Parathyroid adenoma (tissue), 2 donors: ENCODE measurements at regions not wholly inside any gene's neighbourhood (a gene's known extent, or its start where the extent isn't known, plus 50 kb on each side); places are given as distances from the start of the nearest gene placed in this dataset.

Experiments
- H2AFZ ChIP-seq: fragments of 300-600 bp; sonication (generic); one replicate; pipeline ENCODE4 v1.7.0; 2017; ENCODE audit warnings: antibody characterized with exemption, mild to moderate bottlenecking
- H3K27ac ChIP-seq: fragments of 300-600 bp; sonication (generic); one replicate; pipeline ENCODE4 v1.7.0; 2017
- H3K27me3 ChIP-seq: fragments of 300-600 bp; sonication (generic); one replicate; pipeline ENCODE4 v1.7.0; 2017; ENCODE audit warnings: low read length; ENCODE audit not compliant: control insufficient read depth, insufficient read depth
- H3K36me3 ChIP-seq: fragments of 300-600 bp; sonication (generic); one replicate; pipeline ENCODE4 v1.7.0; 2017; ENCODE audit warnings: low read length; ENCODE audit not compliant: control insufficient read depth, insufficient read depth
- H3K4me1 ChIP-seq: fragments of 300-600 bp; sonication (generic); one replicate; pipeline ENCODE4 v1.7.0; 2017; ENCODE audit warnings: control low read depth
- H3K4me2 ChIP-seq: fragments of 300-600 bp; sonication (generic); one replicate; pipeline ENCODE4 v1.7.0; 2017; ENCODE audit warnings: low read length
- H3K4me3 ChIP-seq: fragments of 300-600 bp; sonication (generic); one replicate; pipeline ENCODE4 v1.7.0; 2017; ENCODE audit warnings: low read depth, low read length
- H3K79me2 ChIP-seq: fragments of 300-600 bp; sonication (generic); one replicate; pipeline ENCODE4 v1.7.0; 2017; ENCODE audit warnings: control low read depth
- H3K9ac ChIP-seq: fragments of 300-600 bp; sonication (generic); one replicate; pipeline ENCODE4 v1.7.0; 2017; ENCODE audit warnings: mild to moderate bottlenecking
- H3K9me3 ChIP-seq: fragments of 300-600 bp; sonication (generic); one replicate; pipeline ENCODE4 v1.7.0; 2017; ENCODE audit warnings: low read length; ENCODE audit not compliant: control insufficient read depth
- CTCF ChIP-seq: fragments of 300-600 bp; sonication (generic); IDR thresholded peaks from one replicate; pipeline ENCODE4 v1.7.0; 2017; ENCODE audit warnings: antibody characterized with exemption, mild to moderate bottlenecking
- donor health status: primary hyperparathyroidism.

GRCh38 chr7:13448243-13448642, 541.2 kb downstream of the ETV1 start:
- no peaks in the 10 kb centered on the region for H3K27me3 ChIP-seq
- H2AFZ ChIP-seq: no peak overlapping the region
- no peak for TF ChIP-seq CTCF
- no peak overlapping the region for H3K4me3 ChIP-seq
- no peak overlapping the region for H3K4me2 ChIP-seq
- H3K27ac ChIP-seq: no peak overlapping the region
- H3K9ac ChIP-seq: no peak overlapping the region
- H3K4me1 ChIP-seq: no peaks in the 10 kb centered on the region
- no peaks in the 10 kb centered on the region for H3K36me3 ChIP-seq
- H3K79me2 ChIP-seq: no peaks in the 10 kb centered on the region
- no peaks in the 10 kb centered on the region for H3K9me3 ChIP-seq

- Histone ChIP-seq H3K27ac (no peak overlapping the region), H3K9me3 (no peaks in the 10 kb centered on the region), H3K36me3 (no peaks in the 10 kb centered on the region), H3K27me3 (no peaks in the 10 kb centered on the region), H3K4me2 (no peak overlapping the region), H3K79me2 (no peaks in the 10 kb centered on the region), H3K9ac (no peak overlapping the region), H3K4me3 (no peak overlapping the region), H2AFZ (no peak overlapping the region), H3K4me1 (no peaks in the 10 kb centered on the region)
- TF ChIP-seq CTCF: no peak
Observed at GRCh38 chr7:13449460-13449859, 540.0 kb downstream of the ETV1 start.

GRCh38 chr7:13454916-13455592, 534.4 kb downstream of the ETV1 start:
- Histone ChIP-seq H2AFZ (no peak overlapping the region), H3K4me2 (no peak overlapping the region), H3K36me3 (no peaks in the 10 kb centered on the region), H3K4me3 (no peak overlapping the region), H3K9me3 (no peaks in the 10 kb centered on the region), H3K27me3 (no peaks in the 10 kb centered on the region), H3K79me2 (no peaks in the 10 kb centered on the region), H3K4me1 (no peaks in the 10 kb centered on the region), H3K27ac (no peak overlapping the region), H3K9ac (no peak overlapping the region)
- no peak for TF ChIP-seq CTCF

- Histone ChIP-seq H3K4me2 (no peak overlapping the region), H3K9me3 (no peaks in the 10 kb centered on the region), H3K9ac (no peak overlapping the region), H3K27ac (no peak overlapping the region), H2AFZ (no peak overlapping the region), H3K4me1 (no peaks in the 10 kb centered on the region), H3K36me3 (no peaks in the 10 kb centered on the region), H3K79me2 (no peaks in the 10 kb centered on the region), H3K4me3 (no peak overlapping the region), H3K27me3 (no peaks in the 10 kb centered on the region)
- TF ChIP-seq CTCF: no peak
Observed at GRCh38 chr7:13457790-13458189, 531.7 kb downstream of the ETV1 start.

GRCh38 chr7:13466874-13467547, 522.5 kb downstream of the ETV1 start:
- no peak overlapping the region for H2AFZ ChIP-seq
- H3K4me3 ChIP-seq: no peak overlapping the region
- H3K4me1 ChIP-seq: no peaks in the 10 kb centered on the region
- no peaks in the 10 kb centered on the region for H3K27me3 ChIP-seq
- TF ChIP-seq CTCF: no peak
- H3K9ac ChIP-seq: no peak overlapping the region
- H3K4me2 ChIP-seq: no peak overlapping the region
- H3K79me2 ChIP-seq: no peaks in the 10 kb centered on the region
- H3K27ac ChIP-seq: no peak overlapping the region
- H3K9me3 ChIP-seq: no peaks in the 10 kb centered on the region
- no peaks in the 10 kb centered on the region for H3K36me3 ChIP-seq
